ENCODE measurements at regions not wholly inside any gene's neighbourhood (a gene's known extent, or its start where the extent isn't known, plus 50 kb on each side); places are given as distances from the start of the nearest gene placed in this dataset.

- Histone ChIP-seq H2BK15ac (ENCODE audit: low read length) (no peak overlapping the region), H3K36me3 (ENCODE audit: control insufficient read depth in 2 of 4, insufficient read depth in 4 of 4, low read length in 3 of 4) (no peaks in the 10 kb centered on the region), H3K4ac (replicated peaks; ENCODE audit: insufficient read length, low read depth, low read length) (no peak overlapping the region), H2BK120ac (replicated peaks; ENCODE audit: low read depth, low read length) (no peak overlapping the region), H3K79me1 (ENCODE audit: low read depth, low read length) (no peaks in the 10 kb centered on the region), H3K27ac (ENCODE audit: low read depth, low read length) (no peak overlapping the region), H3K23me2 (ENCODE audit: low read depth, low read length) (no peaks in the 10 kb centered on the region), H3K9me3 (ENCODE audit: insufficient read depth in 2 of 2, low read depth in 1 of 2, low read length in 1 of 2) (no peaks in the 10 kb centered on the region), H4K5ac (ENCODE audit: insufficient read length, low read depth, low read length) (no peak overlapping the region), H3K9ac (replicated peaks in 1 of 4; ENCODE audit: extremely low read depth in 1 of 4, low read depth in 3 of 4, low read length in 3 of 4) (no peak overlapping the region), H3K18ac (ENCODE audit: extremely low read depth, low read length) (no peak overlapping the region), H3K56ac (replicated peaks; ENCODE audit: insufficient read length, low read depth, low read length) (no peak overlapping the region), H4K91ac (replicated peaks; ENCODE audit: insufficient read length, low read length) (no peak overlapping the region), H2BK5ac (ENCODE audit: low read depth, low read length) (no peak overlapping the region), H2BK12ac (ENCODE audit: low read depth, low read length) (no peak overlapping the region), H3K14ac (ENCODE audit: insufficient read length) (no peak overlapping the region), H4K8ac (ENCODE audit: extremely low read depth, insufficient read depth, low read length) (no peak overlapping the region), H2AK5ac (ENCODE audit: low read depth, low read length) (no peak overlapping the region), H3K4me2 (ENCODE audit: insufficient read depth in 1 of 2, low read depth in 2 of 2, low read length in 2 of 2) (no peak overlapping the region), H3K27me3 (replicated peaks in 1 of 4; ENCODE audit: control insufficient read depth in 3 of 4, extremely low read depth in 1 of 4, insufficient read depth in 3 of 4, low read length in 3 of 4) (no peaks in the 10 kb centered on the region), H2AFZ (ENCODE audit: low read length) (no peak overlapping the region), H3K4me1 (replicated peaks in 1 of 4; ENCODE audit: control insufficient read depth in 3 of 4, insufficient read depth in 4 of 4, low read length in 3 of 4) (no peaks in the 10 kb centered on the region), H4K20me1 (replicated peaks in 1 of 2; ENCODE audit: control insufficient read depth in 1 of 2, insufficient read depth in 2 of 2, low read length in 2 of 2) (no peaks in the 10 kb centered on the region), H3K4me3 (ENCODE audit: extremely low read depth in 1 of 4, insufficient read depth in 2 of 4, low read depth in 3 of 4, low read length in 4 of 4) (no peak overlapping the region), H3K23ac (ENCODE audit: insufficient read length) (no peak overlapping the region), H3K79me2 (ENCODE audit: control insufficient read depth in 1 of 2, insufficient read depth in 2 of 2, low read length in 2 of 2) (no peaks in the 10 kb centered on the region), H2BK20ac (ENCODE audit: low read length) (no peak overlapping the region)
- no peak for FAIRE-seq
- TF ChIP-seq BCL11A (IDR thresholded peaks at IDR 0.05; ENCODE audit: low read depth in 2 of 2, low read length in 2 of 2) (no peak), SUZ12 (IDR thresholded peaks at IDR 0.05; ENCODE audit: low read length) (no peak), EP300 (IDR thresholded peaks at IDR 0.05; ENCODE audit: borderline replicate concordance in 1 of 2, low read depth in 2 of 2, low read length in 2 of 2) (no peak), CTCF (IDR thresholded peaks at IDR 0.05; ENCODE audit: control extremely low read depth in 1 of 3, insufficient read depth in 1 of 3, low read depth in 1 of 3, low read length in 3 of 3) (no peak), E2F6 (IDR thresholded peaks at IDR 0.05) (no peak), SIRT6 (IDR thresholded peaks at IDR 0.05; ENCODE audit: low read length) (no peak), YY1 (IDR thresholded peaks at IDR 0.05; ENCODE audit: low read depth, low read length) (no peak)
- WGBS, 2 experiments (ENCODE audit: extremely low coverage in 1 of 2, insufficient coverage in 1 of 2, insufficient read length in 1 of 2, insufficient replicate concordance in 2 of 2, low coverage in 1 of 2, low lambda C conversion rate in 2 of 2, missing lambda C conversion rate in 1 of 2), result 95% methylated on average over 4 of the region's 4 CpGs; no CpG with 5 or more reads in 1 of the 2 experiments
- ChIA-PET CTCF (ENCODE audit: partially characterized antibody) (no interaction called here), POLR2A (ENCODE audit: partially characterized antibody) (no interaction called here)
- DNase-seq (ENCODE audit: low read depth in 1 of 2, low spot score in 2 of 2), result no peak
Observed at GRCh38 chr2:103961862-103962261, 892.1 kb upstream of the POU3F3 start.

Data from H1 (cell line).